ENCODE measurements at regions not wholly inside any gene's neighbourhood (a gene's known extent, or its start where the extent isn't known, plus 50 kb on each side); places are given as distances from the start of the nearest gene placed in this dataset.
A peak's percentile ranks its signal among the peaks of the same experiment; 100 is the strongest.

GRCh38 chr6:47112317-47112716 lies 70.2 kb upstream of the ADGRF1 start:
- no peaks in the 10 kb centered on the region for H3K4me1 ChIP-seq
- DNase-seq: no peak
- TF ChIP-seq, protein P1, sequence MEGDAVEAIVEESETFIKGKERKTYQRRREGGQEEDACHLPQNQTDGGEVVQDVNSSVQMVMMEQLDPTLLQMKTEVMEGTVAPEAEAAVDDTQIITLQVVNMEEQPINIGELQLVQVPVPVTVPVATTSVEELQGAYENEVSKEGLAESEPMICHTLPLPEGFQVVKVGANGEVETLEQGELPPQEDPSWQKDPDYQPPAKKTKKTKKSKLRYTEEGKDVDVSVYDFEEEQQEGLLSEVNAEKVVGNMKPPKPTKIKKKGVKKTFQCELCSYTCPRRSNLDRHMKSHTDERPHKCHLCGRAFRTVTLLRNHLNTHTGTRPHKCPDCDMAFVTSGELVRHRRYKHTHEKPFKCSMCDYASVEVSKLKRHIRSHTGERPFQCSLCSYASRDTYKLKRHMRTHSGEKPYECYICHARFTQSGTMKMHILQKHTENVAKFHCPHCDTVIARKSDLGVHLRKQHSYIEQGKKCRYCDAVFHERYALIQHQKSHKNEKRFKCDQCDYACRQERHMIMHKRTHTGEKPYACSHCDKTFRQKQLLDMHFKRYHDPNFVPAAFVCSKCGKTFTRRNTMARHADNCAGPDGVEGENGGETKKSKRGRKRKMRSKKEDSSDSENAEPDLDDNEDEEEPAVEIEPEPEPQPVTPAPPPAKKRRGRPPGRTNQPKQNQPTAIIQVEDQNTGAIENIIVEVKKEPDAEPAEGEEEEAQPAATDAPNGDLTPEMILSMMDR (IDR thresholded peaks at IDR 0.05): no peak
- peaks cover 0 to 2% (median 0%) of the 10 kb centered on the region in 3 donors for H3K27me3 ChIP-seq (ENCODE audit: insufficient read depth in 3 of 3, low read length in 2 of 3)
- no peaks in the 10 kb centered on the region for H3K9me3 ChIP-seq
- no peaks in the 10 kb centered on the region for H3K36me3 ChIP-seq (ENCODE audit: insufficient read depth in 1 of 2, low read depth in 1 of 2)
- H3K4me3 ChIP-seq: no peak overlapping the region
- intact Hi-C loops (cut with DNase I): no loop called here
- no peak overlapping the region for H3K27ac ChIP-seq
- peak in 1 of 4 donors; percentile 43 for ATAC-seq
- WGBS, 3 donors: 89 to 90% (median 90%) methylated on average over 1 of the region's 1 CpG

GRCh38 chr6:47111685-47112084 lies 69.6 kb upstream of the ADGRF1 start:
- TF ChIP-seq, protein P1 (IDR thresholded peaks at IDR 0.05): no peak
- no peak overlapping the region for H3K4me3 ChIP-seq
- 33 to 45% (median 43%) methylated on average over 1 of the region's 1 CpG for WGBS, 3 donors
- ATAC-seq (no peak), DNase-seq (no peak)
- intact Hi-C loops (cut with DNase I): no loop called here
- no peaks in the 10 kb centered on the region for H3K36me3 ChIP-seq (ENCODE audit: insufficient read depth in 1 of 2, low read depth in 1 of 2)
- H3K27me3 ChIP-seq (ENCODE audit: insufficient read depth in 3 of 3, low read length in 2 of 3): peaks cover 0 to 2% (median 0%) of the 10 kb centered on the region in 3 donors
- H3K9me3 ChIP-seq: no peaks in the 10 kb centered on the region
- no peaks in the 10 kb centered on the region for H3K4me1 ChIP-seq
- H3K27ac ChIP-seq: no peak overlapping the region

DNA sequence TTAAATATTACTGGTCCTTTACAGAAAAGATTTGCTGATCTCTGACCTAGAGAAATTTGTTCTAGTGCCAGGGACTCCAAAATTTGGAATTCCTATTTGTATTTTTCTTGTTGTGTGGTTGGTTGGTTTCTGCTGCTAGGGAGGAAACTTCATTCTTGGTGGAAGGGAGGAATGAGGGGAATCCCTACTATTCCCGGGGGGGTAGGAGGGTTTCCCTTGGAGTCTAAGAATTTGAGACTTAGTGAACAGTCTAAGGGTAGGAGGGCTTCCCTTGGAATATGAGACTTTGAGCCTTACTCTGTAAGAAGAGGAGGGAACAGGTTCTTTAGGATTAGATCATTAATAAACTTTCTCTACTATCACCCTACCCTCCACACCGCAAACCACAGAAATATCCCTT lies 67.1 kb upstream of the ADGRF1 start:
- intact Hi-C loops (cut with DNase I): no loop called here
- no peaks in the 10 kb centered on the region for H3K4me1 ChIP-seq
- no peak overlapping the region for H3K27ac ChIP-seq
- ATAC-seq: no peak
- H3K4me3 ChIP-seq: no peak overlapping the region
- no peaks in the 10 kb centered on the region for H3K36me3 ChIP-seq (ENCODE audit: insufficient read depth in 1 of 2, low read depth in 1 of 2)
- TF ChIP-seq, protein P1 (IDR thresholded peaks at IDR 0.05): no peak
- H3K9me3 ChIP-seq: no peaks in the 10 kb centered on the region
- WGBS, 3 donors: 61 to 69% (median 68%) methylated on average over 2 of the region's 2 CpGs
- H3K27me3 ChIP-seq (ENCODE audit: insufficient read depth in 3 of 3, low read length in 2 of 3): peaks cover 0 to 2% (median 0%) of the 10 kb centered on the region in 3 donors
- no peak for DNase-seq

- Histone ChIP-seq H3K4me1 (no peaks in the 10 kb centered on the region), H3K27ac (no peak overlapping the region), H3K4me3 (no peak overlapping the region), H3K27me3 (ENCODE audit: insufficient read depth in 3 of 3, low read length in 2 of 3) (peaks cover 0 to 2% (median 0%) of the 10 kb centered on the region in 3 donors), H3K9me3 (no peaks in the 10 kb centered on the region), H3K36me3 (ENCODE audit: insufficient read depth in 1 of 2, low read depth in 1 of 2) (no peaks in the 10 kb centered on the region)
- WGBS, 3 donors: 87 to 95% (median 95%) methylated on average over 3 of the region's 3 CpGs
- intact Hi-C loops (cut with DNase I): no loop called here
- no peak for ATAC-seq
- DNase-seq: no peak
- TF ChIP-seq, protein P1 (IDR thresholded peaks at IDR 0.05): no peak
Measured at GRCh38 chr6:47106721-47107197, 64.6 kb upstream of the ADGRF1 start.

- Histone ChIP-seq H3K4me3 (no peak overlapping the region), H3K27ac (no peak overlapping the region), H3K4me1 (no peaks in the 10 kb centered on the region), H3K9me3 (no peaks in the 10 kb centered on the region), H3K27me3 (ENCODE audit: insufficient read depth in 3 of 3, low read length in 2 of 3) (peaks cover 0 to 2% (median 0%) of the 10 kb centered on the region in 3 donors), H3K36me3 (ENCODE audit: insufficient read depth in 1 of 2, low read depth in 1 of 2) (no peaks in the 10 kb centered on the region)
- intact Hi-C loops (cut with DNase I): no loop called here
- ATAC-seq: no peak
- TF ChIP-seq, protein P1 (IDR thresholded peaks at IDR 0.05): no peak
- WGBS, 3 donors: 28 to 56% (median 51%) methylated on average over 3 of the region's 3 CpGs
- no peak for DNase-seq
Measured at GRCh38 chr6:47106216-47106615, 64.1 kb upstream of the ADGRF1 start.
